ENCODE measurements at regions not wholly inside any gene's neighbourhood (a gene's known extent, or its start where the extent isn't known, plus 50 kb on each side); places are given as distances from the start of the nearest gene placed in this dataset.
"Not testable (repeated sequence)": the region's sequence is repeated elsewhere in the genome, so short reads cannot be mapped to it uniquely, and the experiment has no call there.

DNA sequence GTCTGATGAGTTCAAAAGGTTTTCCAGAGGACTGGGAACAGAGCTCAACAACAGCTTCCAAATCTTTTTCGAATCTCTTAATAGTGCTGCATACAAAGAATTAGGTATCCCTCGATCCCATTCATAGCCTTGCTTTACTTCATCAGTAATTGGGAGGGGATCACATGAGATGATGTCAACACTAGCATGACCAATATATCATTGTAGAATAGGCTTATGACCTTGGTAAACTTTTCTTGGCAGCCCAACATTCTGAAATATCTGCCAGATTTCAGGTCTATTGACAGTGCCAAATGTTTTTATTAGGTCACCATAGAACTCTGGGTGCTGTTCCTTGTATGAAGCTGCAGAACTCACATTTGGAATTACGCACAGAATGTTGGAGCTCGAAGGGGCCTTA, 228.9 kb downstream of the FGF10 start:
- no peak for DNase-seq (ENCODE audit: extremely low read depth, low read depth)
- TF ChIP-seq, protein P1, sequence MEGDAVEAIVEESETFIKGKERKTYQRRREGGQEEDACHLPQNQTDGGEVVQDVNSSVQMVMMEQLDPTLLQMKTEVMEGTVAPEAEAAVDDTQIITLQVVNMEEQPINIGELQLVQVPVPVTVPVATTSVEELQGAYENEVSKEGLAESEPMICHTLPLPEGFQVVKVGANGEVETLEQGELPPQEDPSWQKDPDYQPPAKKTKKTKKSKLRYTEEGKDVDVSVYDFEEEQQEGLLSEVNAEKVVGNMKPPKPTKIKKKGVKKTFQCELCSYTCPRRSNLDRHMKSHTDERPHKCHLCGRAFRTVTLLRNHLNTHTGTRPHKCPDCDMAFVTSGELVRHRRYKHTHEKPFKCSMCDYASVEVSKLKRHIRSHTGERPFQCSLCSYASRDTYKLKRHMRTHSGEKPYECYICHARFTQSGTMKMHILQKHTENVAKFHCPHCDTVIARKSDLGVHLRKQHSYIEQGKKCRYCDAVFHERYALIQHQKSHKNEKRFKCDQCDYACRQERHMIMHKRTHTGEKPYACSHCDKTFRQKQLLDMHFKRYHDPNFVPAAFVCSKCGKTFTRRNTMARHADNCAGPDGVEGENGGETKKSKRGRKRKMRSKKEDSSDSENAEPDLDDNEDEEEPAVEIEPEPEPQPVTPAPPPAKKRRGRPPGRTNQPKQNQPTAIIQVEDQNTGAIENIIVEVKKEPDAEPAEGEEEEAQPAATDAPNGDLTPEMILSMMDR (IDR thresholded peaks at IDR 0.05; ENCODE audit: low read depth, low read length): no peak

DNA sequence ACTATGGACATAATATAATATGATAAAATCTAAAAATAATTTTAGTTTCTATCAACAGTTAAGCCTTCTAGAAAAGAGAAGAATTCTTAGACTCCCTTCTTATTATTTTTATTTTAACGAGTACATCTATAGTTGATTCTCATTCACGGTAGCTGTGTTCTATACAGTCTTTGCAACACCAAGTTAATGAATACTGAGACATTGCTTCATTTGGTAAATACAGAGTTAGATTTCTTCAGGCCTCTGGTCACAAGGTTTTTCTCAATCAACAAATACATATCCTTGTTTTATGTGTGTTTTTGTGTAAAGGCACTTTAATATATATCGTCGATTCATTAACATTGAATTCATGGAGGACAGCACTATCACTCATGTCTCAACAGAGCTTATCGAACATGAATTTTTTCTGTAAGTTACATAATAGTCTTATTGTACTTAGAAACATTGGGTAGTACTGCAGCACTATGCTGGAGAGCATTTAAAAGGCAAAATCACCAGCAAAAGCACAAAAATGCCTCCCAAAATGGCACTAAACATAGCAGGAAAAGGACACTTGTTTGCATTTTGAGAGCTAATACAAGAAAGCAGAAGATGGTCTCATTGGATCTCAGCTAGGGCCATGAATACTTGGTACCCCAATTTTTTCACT, 239.0 kb downstream of the FGF10 start:
- DNase-seq (ENCODE audit: extremely low read depth, low read depth): no peak
- TF ChIP-seq, protein P1 (IDR thresholded peaks at IDR 0.05; ENCODE audit: low read depth, low read length): no peak

DNA sequence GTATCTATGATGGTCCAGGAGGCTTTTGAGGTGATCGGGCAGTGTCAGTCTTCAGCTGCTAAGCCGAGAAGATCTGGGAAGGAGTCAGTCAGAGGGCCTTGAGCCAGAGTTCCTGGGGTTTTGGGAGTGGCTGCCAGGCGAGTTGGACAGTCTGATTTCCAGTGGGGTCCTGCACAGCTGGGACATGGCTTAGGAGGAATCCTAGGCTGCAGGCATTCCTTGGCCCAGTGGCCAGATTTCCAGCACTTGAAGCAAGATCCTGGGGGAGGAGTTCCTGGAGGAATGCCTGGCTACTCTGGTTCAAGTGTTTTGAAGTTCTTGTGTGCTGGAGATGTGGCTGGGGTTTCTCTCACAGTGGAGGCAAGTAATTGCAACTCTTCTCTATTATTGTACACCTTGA, 271.3 kb downstream of the FGF10 start:
- DNase-seq (ENCODE audit: extremely low read depth, low read depth): not testable (repeated sequence)

DNA sequence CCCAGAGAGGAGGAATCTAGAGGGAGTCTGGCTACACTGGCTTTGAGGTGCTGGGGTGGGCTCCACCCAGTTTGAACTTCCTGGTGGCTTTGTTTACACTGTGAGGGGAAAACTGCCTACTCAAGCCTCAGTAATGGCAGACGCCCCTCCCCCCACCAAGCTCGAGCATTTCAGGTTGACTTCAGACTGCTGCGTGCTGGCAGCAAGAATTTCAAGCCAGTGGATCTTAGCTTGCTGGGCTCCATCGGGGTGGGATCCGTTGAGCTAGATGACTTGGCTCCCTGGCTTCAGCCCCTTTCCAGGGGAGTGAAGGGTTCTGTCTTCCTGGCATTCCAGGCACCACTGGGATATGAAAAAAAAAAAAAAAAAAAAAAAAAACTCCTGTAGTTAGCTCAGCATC, 281.0 kb downstream of the FGF10 start:
- not testable (repeated sequence) for DNase-seq (ENCODE audit: extremely low read depth, low read depth)

DNA sequence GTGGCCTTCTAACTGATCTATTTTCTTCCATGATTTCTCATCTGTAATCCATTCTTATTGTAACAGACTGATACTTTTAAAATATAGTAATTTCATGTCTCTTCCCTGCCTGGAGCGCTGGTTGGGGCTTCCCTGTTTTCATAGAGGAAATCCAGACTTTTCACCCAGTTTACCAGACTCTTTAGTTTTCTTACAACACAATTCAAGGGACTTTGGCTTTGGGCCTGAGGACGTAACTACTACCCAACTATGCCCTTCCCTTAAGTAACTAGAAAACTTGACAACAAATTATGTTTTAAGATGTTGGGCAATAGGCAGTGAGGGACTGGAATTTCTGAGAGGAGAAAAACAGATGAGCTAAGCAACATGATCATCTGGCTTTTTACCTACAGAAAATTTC, 289.6 kb downstream of the FGF10 start:
- DNase-seq (ENCODE audit: extremely low read depth, low read depth): no peak
- TF ChIP-seq, protein P1 (IDR thresholded peaks at IDR 0.05; ENCODE audit: low read depth, low read length): no peak

DNA sequence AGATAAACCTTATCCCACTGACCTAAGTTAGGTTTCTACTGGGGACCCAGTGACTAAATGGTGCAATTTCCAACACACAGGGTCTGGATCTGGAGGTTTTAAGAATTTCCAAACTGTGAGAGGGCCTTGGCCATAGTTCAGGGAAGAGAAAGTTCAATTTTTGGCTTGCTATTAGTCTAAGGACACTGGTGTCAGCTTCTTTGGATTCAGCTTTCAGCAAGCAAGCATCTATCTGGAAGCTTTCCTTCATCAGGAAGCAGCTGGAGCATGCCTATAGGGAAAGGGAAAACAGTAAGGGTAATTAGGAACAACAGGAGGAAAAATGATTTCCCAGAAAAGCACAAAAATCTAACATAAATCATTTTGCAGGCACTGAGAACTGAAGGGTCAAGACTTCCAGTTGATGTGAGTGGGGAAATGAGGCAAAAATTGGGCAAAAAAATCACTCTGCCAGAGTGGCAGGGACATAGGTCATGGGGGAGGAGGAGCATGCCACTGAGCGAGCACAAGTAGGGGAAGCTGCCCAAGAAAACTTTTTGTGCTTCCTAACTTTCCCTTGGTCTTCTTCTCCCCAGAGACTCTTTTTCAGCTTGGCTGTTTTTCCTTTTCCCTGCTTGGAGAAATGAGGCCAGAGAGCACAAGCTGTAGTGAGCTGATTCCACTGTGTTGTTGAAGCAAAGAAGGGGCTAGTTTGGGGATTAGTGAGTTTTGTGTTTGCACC, 299.6 kb downstream of the FGF10 start:
- TF ChIP-seq, protein P1 (IDR thresholded peaks at IDR 0.05; ENCODE audit: low read depth, low read length): no peak
- no peak for DNase-seq (ENCODE audit: extremely low read depth, low read depth)

DNA sequence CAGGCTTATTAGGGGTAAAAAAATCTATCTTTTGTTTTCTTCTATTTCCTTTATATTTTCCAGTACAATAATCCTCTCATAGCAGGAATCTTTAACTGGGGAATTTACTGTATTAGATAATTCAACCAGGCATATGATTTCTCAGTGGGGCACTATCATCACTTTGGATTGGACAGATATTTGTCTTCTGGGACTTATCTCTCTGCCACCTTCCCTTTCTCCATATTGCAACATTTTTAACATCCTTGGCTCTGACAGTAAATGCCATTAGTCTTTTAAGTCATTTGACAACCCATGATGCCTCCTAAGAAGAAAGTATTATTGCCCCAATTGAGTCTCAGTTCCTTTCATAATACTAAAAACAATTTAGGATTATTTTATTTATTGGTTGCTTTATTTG, 304.1 kb downstream of the FGF10 start:
- no peak for DNase-seq (ENCODE audit: extremely low read depth, low read depth)

DNA sequence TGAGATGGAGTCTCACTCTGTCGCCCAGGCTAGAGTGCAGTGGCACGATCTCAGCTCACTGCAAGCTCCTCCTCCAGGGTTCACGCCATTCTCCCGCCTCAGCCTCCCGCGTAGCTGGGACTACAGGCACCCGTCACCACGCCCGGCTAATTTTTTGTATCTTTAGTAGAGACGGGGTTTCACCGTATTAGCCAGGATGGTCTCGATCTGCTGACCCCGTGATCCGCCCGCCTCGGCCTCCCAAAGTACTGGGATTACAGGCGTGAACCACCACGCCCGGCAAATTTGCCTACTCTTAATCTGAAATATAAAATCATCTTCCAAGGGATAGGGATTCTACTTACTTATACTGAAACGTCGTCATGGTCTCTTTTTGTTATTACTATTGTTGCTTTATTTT, 314.7 kb downstream of the FGF10 start:
- DNase-seq (ENCODE audit: extremely low read depth, low read depth): not testable (repeated sequence)

More for the DNA sequence above, 304.1 kb downstream of the FGF10 start:
- TF ChIP-seq, protein P1 (IDR thresholded peaks at IDR 0.05; ENCODE audit: low read depth, low read length): no peak

DNA sequence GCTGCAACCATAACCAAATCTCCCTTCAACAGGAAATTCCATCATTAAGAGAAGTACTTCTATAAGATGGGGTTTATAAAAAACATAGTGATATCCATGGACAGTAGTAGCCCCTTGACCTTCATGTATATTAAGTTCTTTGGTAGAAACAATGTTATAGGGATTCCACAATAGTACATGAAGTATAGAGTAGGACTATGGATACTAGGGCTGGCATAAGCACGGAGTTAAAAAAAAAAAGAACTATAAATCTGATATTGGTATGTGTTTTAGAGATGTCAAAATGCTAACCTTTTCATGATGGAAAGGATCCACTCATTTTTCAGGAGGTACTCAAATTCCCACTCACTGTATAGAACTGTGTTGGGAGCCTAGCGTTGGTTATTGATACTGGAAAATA, 337.6 kb downstream of the FGF10 start:
- TF ChIP-seq, protein P1 (IDR thresholded peaks at IDR 0.05; ENCODE audit: low read depth, low read length): no peak
- DNase-seq (ENCODE audit: extremely low read depth, low read depth): no peak
